GM12878 (cell line): ENCODE measurements at regions not wholly inside any gene's neighbourhood (a gene's known extent, or its start where the extent isn't known, plus 50 kb on each side); places are given as distances from the start of the nearest gene placed in this dataset.

Source experiments
- ASH2L ChIP-seq: fragments of 300-600, 200-600 bp; sonication (generic); IDR thresholded peaks from 2 replicates; pipeline ENCODE4 v1.6.1; 2017; ENCODE audit warnings: low read depth, mild to moderate bottlenecking, borderline replicate concordance
- ELK1 ChIP-seq: IDR thresholded peaks from 2 replicates; pipeline ENCODE4 v1.6.1; 2012; ENCODE audit warnings: low read depth, low read length, improper control_type of control experiment
- GABPA ChIP-seq: IDR thresholded peaks from 2 replicates; pipeline ENCODE4 v1.6.1; 2014; ENCODE audit warnings: antibody characterized with exemption, low read depth, mild to moderate bottlenecking, inconsistent platforms
- POLR2A ChIP-seq: IDR thresholded peaks from 2 replicates; pipeline ENCODE4 v1.6.1; 2011; ENCODE audit warnings: low read depth, mild to moderate bottlenecking, low read length
- PRDM15 ChIP-seq: fragments of 450-650 bp; formaldehyde crosslinking; IDR thresholded peaks from 2 replicates; pipeline ENCODE4 v1.4.0; 2020; ENCODE audit warnings: mild to moderate bottlenecking, moderate library complexity
- RAD21 ChIP-seq: IDR thresholded peaks from 2 replicates; pipeline ENCODE4 v1.6.1; 2011; ENCODE audit warnings: mild to moderate bottlenecking, low read depth, low read length, moderate library complexity; ENCODE audit not compliant: insufficient read depth
- RUNX3 ChIP-seq: IDR thresholded peaks from 2 replicates; pipeline ENCODE4 v1.6.1; 2012; ENCODE audit warnings: low read length, inconsistent platforms
- SMARCA5 ChIP-seq: fragments of 450-650 bp; IDR thresholded peaks from 2 replicates; pipeline ENCODE4 v1.6.1; 2017; ENCODE audit warnings: mild to moderate bottlenecking
- SREBF2 ChIP-seq: IDR thresholded peaks from 2 replicates; pipeline ENCODE4 v1.6.1; 2012; ENCODE audit warnings: mild to moderate bottlenecking, low read length
- STAT1 ChIP-seq: fragments of 450-650 bp; conservative IDR thresholded peaks from 2 replicates; pipeline ENCODE4 v1.6.1; 2014; ENCODE audit warnings: antibody characterized with exemption, mild to moderate bottlenecking
- USF1 ChIP-seq: IDR thresholded peaks from 2 replicates; pipeline ENCODE4 v1.6.1; 2011; ENCODE audit warnings: borderline replicate concordance, low read depth, mild to moderate bottlenecking, moderate library complexity, mixed read lengths, low read length; ENCODE audit not compliant: insufficient read depth; ENCODE audit errors: extremely low read length
- WRNIP1 ChIP-seq: IDR thresholded peaks from 2 replicates; pipeline ENCODE4 v1.6.1; 2011; ENCODE audit warnings: low read depth, low read length, improper control_type of control experiment, borderline replicate concordance

GRCh38 chr5:2258861-2259260, 376.1 kb upstream of the IRX4 start (continued):
- no peak for TF ChIP-seq ELK1
- TF ChIP-seq ASH2L: no peak
- no peak for TF ChIP-seq USF1
- TF ChIP-seq RUNX3: no peak
- TF ChIP-seq SMARCA5: no peak
- no peak for TF ChIP-seq POLR2A
- TF ChIP-seq WRNIP1: no peak
- no peak for TF ChIP-seq GABPA
- no peak for TF ChIP-seq RAD21
- TF ChIP-seq PRDM15 (CRISPR knock-in tag): no peak
- no peak for TF ChIP-seq SREBF2
- no peak for TF ChIP-seq STAT1
- TF ChIP-seq, all 136 proteins: peak for 0
